Activated CD4-positive, alpha-beta T cell treated with anti-CD3 and anti-CD28 coated beads, Interleukin-2, Interleukin-4, amounts not matched to agents 100 ng/mL and 50 ng/mL, durations not matched to agents 16 hours and 8 hours (primary cell): ENCODE measurements at regions not wholly inside any gene's neighbourhood (a gene's known extent, or its start where the extent isn't known, plus 50 kb on each side); places are given as distances from the start of the nearest gene placed in this dataset.

Experiments used
- DNase-seq: peaks from one replicate; pipeline ENCODE4 v3.0.0-alpha.2; 2020; ENCODE audit warnings: low spot score

DNA sequence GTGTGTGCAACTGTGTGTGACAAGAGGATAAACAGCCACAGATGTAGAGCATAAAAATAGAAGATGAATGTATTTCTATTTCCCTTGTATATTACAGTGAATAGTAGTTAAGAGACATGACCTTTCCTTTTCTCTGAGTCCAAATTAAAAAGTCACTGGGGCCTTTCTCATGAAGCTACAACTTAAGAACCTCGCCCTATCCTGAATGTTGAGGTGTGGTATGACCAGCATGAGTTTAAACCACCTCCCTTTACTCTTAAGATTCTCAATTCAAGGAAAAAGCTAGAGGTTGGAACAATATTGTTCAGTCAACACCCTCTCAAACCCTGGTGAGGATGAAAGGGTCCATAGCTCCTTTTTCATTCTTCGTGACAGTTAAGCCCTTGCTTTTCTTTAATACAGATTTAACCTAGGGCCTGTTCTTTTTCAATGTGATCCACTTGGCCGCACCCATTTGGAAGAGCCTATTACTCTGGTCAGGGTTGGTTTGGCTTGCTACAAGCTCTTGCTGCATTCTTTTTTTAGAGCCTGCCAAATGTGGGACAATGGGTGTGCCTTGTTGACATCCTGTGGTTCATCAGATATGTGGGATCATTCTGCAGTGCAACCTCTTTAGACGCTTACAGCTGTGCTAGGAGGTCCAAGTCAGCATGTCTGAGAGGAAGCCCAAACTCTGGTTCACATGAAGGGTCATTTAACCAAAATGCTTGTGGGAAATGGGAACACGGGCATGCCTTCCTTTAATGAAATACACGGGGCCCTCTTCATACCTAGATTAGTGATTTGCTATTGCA lies 290.0 kb downstream of the HAO1 start:
- DNase-seq = no peak

DNA sequence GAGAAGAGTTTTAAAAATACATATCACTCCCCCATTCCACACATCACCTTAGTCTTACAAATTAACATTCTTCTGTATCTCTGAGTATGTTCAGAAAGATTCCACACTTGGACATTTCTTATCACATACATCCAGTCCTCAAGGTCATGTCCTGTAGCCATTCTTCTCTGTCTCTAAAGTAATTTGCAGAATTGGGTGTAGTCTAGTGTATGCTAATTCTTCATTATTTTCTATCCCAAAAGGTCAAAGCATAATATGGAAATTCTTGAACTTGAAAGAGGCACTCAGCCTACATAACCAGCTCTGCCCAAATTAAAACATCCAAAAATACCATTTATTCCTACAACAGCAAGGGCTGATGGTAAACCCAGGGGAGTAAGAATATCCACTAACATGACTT lies 286.0 kb downstream of the HAO1 start:
- DNase-seq = no peak

- DNase-seq = no peak
Measured at GRCh38 chr20:7656687-7657467, 283.4 kb downstream of the HAO1 start.

GRCh38 chr20:7657569-7657968 lies 282.7 kb downstream of the HAO1 start:
- DNase-seq = no peak

- no peak for DNase-seq
Measured at GRCh38 chr20:7660165-7660564, 280.1 kb downstream of the HAO1 start.

GRCh38 chr20:7665376-7665775 lies 274.9 kb downstream of the HAO1 start:
- no peak for DNase-seq

DNA sequence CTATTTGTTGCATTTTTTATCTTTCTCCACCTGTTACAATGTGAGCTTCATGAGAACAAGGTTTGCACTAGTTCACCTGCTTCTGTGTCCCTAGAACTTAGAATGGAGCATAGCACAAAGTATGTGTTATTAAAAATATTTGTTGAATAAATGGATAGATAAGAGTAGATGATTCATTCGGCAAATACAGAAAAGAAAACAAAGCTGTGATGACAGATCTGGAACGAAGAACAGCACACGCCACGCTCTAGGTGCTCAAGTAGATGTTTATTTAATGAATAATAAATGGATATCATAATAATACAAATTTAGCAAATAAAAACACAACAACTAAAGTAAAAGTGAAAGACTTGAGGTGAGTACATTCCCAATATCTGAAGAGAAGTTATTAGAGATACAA lies 273.1 kb downstream of the HAO1 start:
- no peak for DNase-seq

DNA sequence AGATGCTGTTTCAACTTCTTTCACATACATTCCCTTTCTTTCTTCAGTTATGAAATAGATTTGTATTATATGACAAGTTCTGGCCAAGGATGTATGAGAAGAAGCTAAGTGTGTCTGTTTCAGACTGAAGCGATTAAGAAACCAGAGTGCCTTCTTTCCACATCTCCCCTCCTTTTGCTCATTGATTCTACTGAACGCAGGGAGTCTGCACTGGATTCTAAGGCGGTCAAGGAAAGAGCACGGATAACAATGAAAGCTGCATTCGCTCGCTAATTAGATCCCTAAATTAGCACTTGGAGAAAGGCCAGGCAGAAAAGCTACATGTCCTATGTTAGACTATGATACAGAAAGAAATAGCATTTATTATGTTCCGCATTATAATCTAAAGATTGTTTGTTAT lies 267.7 kb downstream of the HAO1 start:
- DNase-seq = no peak

DNA sequence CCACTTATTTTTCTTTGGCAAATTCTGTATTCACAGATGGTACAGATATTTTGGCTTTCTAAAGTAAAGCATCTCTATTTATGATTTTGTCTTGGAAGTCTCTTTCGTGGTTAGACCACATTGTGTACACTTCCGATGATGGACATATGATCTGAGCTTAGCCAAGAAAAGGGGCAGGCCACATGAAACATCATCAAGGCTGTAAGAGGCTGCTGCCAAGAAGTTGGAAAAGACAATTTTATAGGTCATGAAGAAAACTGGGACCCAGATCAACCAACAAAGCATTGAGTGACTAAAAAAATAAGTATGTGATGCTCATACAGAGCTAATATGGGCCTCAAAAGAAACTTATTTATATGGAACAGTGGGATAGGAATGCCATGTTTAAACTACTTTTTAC lies 266.4 kb downstream of the HAO1 start:
- DNase-seq = no peak

GRCh38 chr20:7682916-7683315 lies 257.3 kb downstream of the HAO1 start:
- DNase-seq = no peak

GRCh38 chr20:7687065-7687464 lies 253.2 kb downstream of the HAO1 start:
- DNase-seq = no peak

- no peak for DNase-seq
Measured at GRCh38 chr20:7689151-7689550, 251.1 kb downstream of the HAO1 start.

- DNase-seq = no peak
Measured at GRCh38 chr20:7691647-7692269, 248.5 kb downstream of the HAO1 start.

DNA sequence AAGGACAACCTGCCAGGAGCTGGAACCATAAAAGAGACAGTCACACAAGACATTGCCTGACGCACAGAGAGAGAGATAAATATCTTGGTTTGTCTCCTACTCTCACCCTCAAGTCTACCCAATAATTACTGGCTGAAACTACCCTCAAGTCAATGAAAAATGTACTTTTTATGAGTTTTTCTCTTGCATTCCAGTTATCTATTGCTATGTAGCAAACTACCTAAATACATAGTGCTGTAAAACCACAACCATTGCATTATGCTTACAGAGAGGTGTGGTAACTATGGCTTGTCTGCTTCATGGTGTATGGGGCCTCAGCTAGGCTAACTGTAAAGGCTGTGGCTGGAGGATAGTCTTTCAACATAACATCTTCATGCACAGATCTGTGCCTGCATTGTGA lies 247.8 kb downstream of the HAO1 start:
- no peak for DNase-seq

DNA sequence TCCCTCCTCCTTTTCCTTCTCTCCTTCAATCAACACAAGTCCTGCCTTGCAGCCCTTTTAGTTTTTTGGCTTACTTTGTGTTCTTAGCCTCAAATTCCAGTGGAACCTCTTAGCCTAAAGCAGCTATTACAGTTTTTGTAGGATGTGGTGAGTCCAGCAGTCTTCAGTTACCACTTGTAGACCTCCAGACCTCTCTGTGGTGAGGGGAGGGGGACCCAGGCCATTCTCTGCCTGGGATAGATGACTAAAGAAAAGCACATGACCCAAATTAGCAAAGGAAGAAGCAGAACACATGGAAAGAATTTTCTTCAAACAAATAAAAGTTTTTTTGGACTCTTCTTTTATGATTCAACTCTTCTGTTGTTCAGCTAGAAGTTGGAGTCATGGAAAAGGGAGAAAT lies 246.5 kb downstream of the HAO1 start:
- no peak for DNase-seq

DNA sequence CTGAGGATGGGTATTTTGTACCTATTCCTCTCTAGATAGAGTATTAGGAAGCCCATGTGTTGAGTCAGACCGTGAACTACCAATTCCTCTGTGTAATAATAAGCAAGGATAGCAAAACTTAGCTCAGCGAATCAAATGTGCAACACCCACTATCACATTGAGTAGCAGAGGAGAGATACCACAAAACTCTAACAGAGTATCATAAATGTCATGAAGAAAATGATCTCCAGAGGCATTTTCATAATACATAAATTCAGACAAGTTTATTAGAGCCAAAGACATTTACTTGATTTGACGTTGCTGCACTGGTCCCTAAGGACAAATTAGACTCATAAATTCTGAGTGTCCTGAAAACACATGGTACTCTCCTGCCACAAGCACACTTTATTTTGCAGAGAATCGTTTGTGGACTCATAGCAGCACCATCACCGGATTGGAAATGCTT lies 245.2 kb downstream of the HAO1 start:
- DNase-seq = no peak

- no peak for DNase-seq
Measured at GRCh38 chr20:7695635-7696034, 244.6 kb downstream of the HAO1 start.

GRCh38 chr20:7696311-7696710 lies 243.9 kb downstream of the HAO1 start:
- no peak for DNase-seq

DNA sequence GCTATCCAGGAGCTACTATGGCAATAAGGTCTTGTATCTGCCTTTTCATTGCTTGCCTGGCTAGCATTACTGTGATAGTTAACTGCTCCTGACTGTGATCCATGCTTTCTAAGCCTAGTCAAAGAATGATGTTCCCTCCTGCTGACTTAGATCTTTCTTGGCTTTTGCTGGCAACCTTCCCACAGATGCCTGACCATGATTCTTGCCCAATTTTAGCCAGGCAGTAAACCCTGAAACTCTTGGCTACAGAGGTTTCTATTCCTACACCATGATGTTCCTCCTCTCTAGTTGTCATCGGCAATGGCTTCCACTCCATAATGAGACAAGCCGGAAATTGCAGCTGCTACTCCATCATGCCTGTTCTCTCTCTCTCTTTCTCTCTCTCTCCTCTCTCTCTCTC lies 238.1 kb downstream of the HAO1 start:
- DNase-seq = no peak

GRCh38 chr20:7703551-7703961 lies 236.7 kb downstream of the HAO1 start:
- no peak for DNase-seq

DNA sequence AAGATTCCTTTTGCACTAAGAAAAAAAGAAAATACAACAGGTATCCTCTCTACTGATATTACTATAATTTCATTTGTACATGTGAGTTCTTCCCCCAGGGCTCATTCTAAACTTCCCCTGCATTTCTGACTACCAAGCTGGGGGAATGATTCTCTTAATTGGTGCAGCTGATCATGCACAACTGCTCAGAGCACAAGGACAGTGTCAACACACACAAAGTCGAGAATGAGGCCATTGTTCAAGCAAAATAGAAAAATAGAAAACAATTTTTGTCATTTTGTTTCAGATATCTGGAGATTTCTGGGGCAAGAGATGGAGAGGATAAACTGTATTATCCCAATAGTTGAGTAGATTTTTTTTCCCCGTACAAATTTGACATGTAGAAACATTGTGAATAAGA lies 236.3 kb downstream of the HAO1 start:
- no peak for DNase-seq

GRCh38 chr20:7708112-7708511 lies 232.1 kb downstream of the HAO1 start:
- DNase-seq = no peak

GRCh38 chr20:7708782-7709181 lies 231.5 kb downstream of the HAO1 start:
- no peak for DNase-seq
